DND-41 (cell line): ENCODE measurements at regions not wholly inside any gene's neighbourhood (a gene's known extent, or its start where the extent isn't known, plus 50 kb on each side); places are given as distances from the start of the nearest gene placed in this dataset.

Experiments used
- ATAC-seq: fragments of 200-7000 bp; cut with Tn5 transposase; 3 replicates; pipeline ENCODE4 v1.9.1; 2021; ENCODE audit warnings: low read depth; ENCODE audit not compliant: insufficient read depth
- DNase-seq: peaks from one replicate; pipeline ENCODE4 v3.0.0-alpha.2; 2020
- H2AFZ ChIP-seq: 2 replicates; pipeline ENCODE4 v1.6.0; 2012; ENCODE audit warnings: low read depth, low read length
- H3K27ac ChIP-seq: 2 replicates; pipeline ENCODE4 v1.5.1; 2012; ENCODE audit warnings: low read length, inconsistent platforms
- H3K27me3 ChIP-seq: fragments of 200-600 bp; sonication (generic); 2 replicates; pipeline ENCODE4 v1.6.0; 2012; ENCODE audit warnings: low read length, mild to moderate bottlenecking, inconsistent platforms; ENCODE audit not compliant: insufficient read depth, poor library complexity
- H3K36me3 ChIP-seq: 2 replicates; pipeline ENCODE4 v1.5.1; 2012; ENCODE audit warnings: low read length, inconsistent platforms; ENCODE audit not compliant: insufficient read depth
- H3K4me1 ChIP-seq: 2 replicates; pipeline ENCODE4 v1.5.1; 2012; ENCODE audit warnings: mild to moderate bottlenecking, low read length; ENCODE audit not compliant: insufficient read depth
- H3K4me2 ChIP-seq: 2 replicates; pipeline ENCODE4 v1.6.0; 2012; ENCODE audit warnings: mild to moderate bottlenecking, moderate library complexity, low read length, inconsistent platforms; ENCODE audit not compliant: insufficient read depth
- H3K4me3 ChIP-seq, 2 experiments: fragments of 200-600 bp in 1 of 2; shearing (Covaris generic) in 1 of 2; 2 replicates each; pipeline ENCODE4 v1.5.1; 2012 to 2016; ENCODE audit warnings: inconsistent platforms in 2 of 2, low read length in 2 of 2, mild to moderate bottlenecking in 2 of 2, low read depth in 1 of 2, moderate library complexity in 1 of 2
- H3K79me2 ChIP-seq: 2 replicates; pipeline ENCODE4 v1.6.0; 2012; ENCODE audit warnings: low read length, inconsistent platforms; ENCODE audit not compliant: insufficient read depth
- H3K9ac ChIP-seq: 2 replicates; pipeline ENCODE4 v1.6.0; 2012; ENCODE audit warnings: low read depth, mild to moderate bottlenecking, inconsistent platforms, low read length, moderate library complexity
- H3K9me3 ChIP-seq: 2 replicates; pipeline ENCODE4 v1.5.1; 2012; ENCODE audit warnings: low read length, moderate library complexity, mild to moderate bottlenecking, inconsistent platforms; ENCODE audit not compliant: insufficient read depth, severe bottlenecking
- H4K20me1 ChIP-seq: 2 replicates; pipeline ENCODE4 v1.6.0; 2012; ENCODE audit warnings: low read length; ENCODE audit not compliant: insufficient read depth
- EZH2 ChIP-seq: IDR thresholded peaks from 3 replicates; pipeline ENCODE4 v1.6.1; 2012; ENCODE audit warnings: borderline replicate concordance, low read depth, mild to moderate bottlenecking, moderate library complexity, low read length, inconsistent platforms; ENCODE audit not compliant: severe bottlenecking
- TF ChIP-seq, protein P1 (sequence below): IDR thresholded peaks from 2 replicates; pipeline ENCODE4 v1.5.1; 2012; ENCODE audit warnings: borderline replicate concordance, low read length, moderate library complexity, mild to moderate bottlenecking; ENCODE audit not compliant: poor library complexity, severe bottlenecking; ENCODE audit errors: extremely low read depth

DNA sequence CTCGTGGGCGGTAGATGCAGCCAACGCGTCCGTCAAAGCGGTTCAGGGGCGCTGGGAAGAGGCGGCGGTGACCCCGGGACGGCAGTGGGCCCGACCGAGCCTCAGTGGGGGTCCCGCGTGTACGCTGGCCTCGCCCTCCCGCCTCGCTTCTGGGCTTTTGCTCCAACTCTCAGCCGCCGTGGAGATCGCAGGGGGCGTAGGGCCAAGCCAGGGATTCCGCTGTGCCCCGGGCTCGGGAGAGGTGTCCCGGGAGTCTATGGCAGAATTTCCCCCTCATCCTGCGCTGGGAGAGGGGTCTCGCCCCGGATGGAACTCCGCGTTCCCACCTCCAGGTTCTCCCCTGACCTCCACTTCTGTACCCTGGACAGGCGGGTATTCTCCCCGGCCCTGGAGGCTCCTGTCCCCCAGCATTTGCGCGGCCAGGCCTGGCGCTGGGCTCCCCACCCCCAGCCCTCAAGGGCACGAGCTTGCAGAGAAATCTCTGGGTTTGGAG, 131.9 kb downstream of the MRPL36 start:
- H2AFZ ChIP-seq, result no peak overlapping the region
- no peak for ATAC-seq

DNA sequence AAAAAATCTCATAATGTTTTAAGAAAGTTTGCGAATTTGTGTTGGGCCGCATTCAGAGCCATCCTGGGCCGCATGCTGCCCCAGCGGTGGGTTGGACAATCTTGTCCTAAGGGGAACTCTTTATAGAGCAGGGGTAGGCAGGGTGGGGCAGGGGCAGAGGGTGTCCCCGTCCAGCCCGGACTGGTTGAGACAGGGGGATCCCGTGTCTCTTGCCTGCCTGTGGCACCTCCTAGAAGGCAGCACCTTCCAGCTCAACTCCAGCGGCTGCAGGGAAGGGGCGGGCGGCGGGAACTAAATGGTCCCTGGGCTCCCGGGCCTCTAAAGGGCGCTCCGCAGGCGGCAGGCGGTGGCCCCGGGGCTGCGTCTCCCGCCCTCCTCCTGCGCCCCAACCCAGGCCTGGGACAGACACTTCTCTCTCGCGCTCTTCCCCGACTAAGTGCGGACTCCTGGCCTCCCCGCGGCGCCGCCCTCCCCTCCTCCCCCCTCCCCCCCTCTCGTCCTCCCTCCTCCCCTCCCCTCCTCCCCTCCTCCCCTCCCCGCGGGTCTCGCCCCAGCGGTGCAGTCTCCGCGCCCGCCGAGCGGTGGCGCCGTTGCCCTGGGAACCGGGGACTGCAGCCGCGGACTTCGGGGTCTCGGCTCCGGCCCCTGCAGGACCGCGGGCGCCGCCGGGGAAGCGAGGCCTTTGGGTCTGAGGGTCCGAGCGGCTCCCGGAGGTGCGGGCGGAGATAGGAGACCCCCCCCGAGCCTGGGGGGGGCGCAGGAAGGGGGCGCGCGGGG, 132.6 kb downstream of the MRPL36 start:
- no peaks in the 10 kb centered on the region for H3K9me3 ChIP-seq
- no peaks in the 10 kb centered on the region for H3K79me2 ChIP-seq
- no peak for ATAC-seq
- no peak overlapping the region for H3K4me2 ChIP-seq
- TF ChIP-seq, protein P1, sequence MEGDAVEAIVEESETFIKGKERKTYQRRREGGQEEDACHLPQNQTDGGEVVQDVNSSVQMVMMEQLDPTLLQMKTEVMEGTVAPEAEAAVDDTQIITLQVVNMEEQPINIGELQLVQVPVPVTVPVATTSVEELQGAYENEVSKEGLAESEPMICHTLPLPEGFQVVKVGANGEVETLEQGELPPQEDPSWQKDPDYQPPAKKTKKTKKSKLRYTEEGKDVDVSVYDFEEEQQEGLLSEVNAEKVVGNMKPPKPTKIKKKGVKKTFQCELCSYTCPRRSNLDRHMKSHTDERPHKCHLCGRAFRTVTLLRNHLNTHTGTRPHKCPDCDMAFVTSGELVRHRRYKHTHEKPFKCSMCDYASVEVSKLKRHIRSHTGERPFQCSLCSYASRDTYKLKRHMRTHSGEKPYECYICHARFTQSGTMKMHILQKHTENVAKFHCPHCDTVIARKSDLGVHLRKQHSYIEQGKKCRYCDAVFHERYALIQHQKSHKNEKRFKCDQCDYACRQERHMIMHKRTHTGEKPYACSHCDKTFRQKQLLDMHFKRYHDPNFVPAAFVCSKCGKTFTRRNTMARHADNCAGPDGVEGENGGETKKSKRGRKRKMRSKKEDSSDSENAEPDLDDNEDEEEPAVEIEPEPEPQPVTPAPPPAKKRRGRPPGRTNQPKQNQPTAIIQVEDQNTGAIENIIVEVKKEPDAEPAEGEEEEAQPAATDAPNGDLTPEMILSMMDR, result no peak
- TF ChIP-seq EZH2, result no peak
- H2AFZ ChIP-seq, result no peak overlapping the region
- H3K27ac ChIP-seq, result no peak overlapping the region
- no peaks in the 10 kb centered on the region for H4K20me1 ChIP-seq
- H3K36me3 ChIP-seq, result no peaks in the 10 kb centered on the region
- H3K27me3 ChIP-seq, result no peaks in the 10 kb centered on the region
- H3K4me3 ChIP-seq, result no peak overlapping the region
- no peak overlapping the region for H3K9ac ChIP-seq
- no peaks in the 10 kb centered on the region for H3K4me1 ChIP-seq
- no peak for DNase-seq

More for the DNA sequence above, 131.9 kb downstream of the MRPL36 start:
- no peak overlapping the region for H3K4me2 ChIP-seq
- H3K9me3 ChIP-seq, result no peaks in the 10 kb centered on the region
- no peaks in the 10 kb centered on the region for H3K4me1 ChIP-seq
- no peak overlapping the region for H3K9ac ChIP-seq
- H3K79me2 ChIP-seq, result no peaks in the 10 kb centered on the region
- no peak for DNase-seq
- H3K27ac ChIP-seq, result no peak overlapping the region
- TF ChIP-seq EZH2, result no peak
- TF ChIP-seq, protein P1, result no peak
- H3K4me3 ChIP-seq, result no peak overlapping the region
- H4K20me1 ChIP-seq, result no peaks in the 10 kb centered on the region
- H3K36me3 ChIP-seq, result no peaks in the 10 kb centered on the region
- peaks cover 4% of the 10 kb centered on the region for H3K27me3 ChIP-seq

DNA sequence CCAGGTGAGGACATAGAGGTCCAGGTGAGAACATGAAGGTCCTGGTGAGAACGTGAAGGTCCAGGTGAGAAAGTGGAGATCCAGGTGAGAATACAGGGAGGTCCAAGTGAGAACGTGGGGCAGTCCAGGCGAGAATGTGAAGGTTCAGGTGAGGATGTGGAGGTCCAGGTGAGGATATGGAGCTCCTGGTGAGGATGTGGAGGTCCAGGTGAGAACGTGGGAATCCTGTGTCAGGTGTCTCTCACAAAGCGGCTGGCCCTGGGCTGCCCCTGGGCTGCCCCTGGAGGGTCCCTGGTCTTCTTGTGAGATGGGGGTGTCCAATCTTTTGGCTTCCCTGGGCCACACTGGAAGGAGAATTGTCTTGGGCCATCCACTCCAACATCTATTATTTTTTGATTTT, 133.4 kb downstream of the MRPL36 start:
- H3K27me3 ChIP-seq, result no peaks in the 10 kb centered on the region
- H3K9ac ChIP-seq, result no peak overlapping the region
- no peak for TF ChIP-seq EZH2
- TF ChIP-seq, protein P1, result no peak
- H2AFZ ChIP-seq, result no peak overlapping the region
- H3K4me2 ChIP-seq, result no peak overlapping the region
- no peaks in the 10 kb centered on the region for H4K20me1 ChIP-seq
- H3K27ac ChIP-seq, result no peak overlapping the region
- H3K79me2 ChIP-seq, result no peaks in the 10 kb centered on the region
- no peaks in the 10 kb centered on the region for H3K36me3 ChIP-seq
- H3K4me3 ChIP-seq, result no peak overlapping the region
- H3K4me1 ChIP-seq, result no peaks in the 10 kb centered on the region
- no peak for ATAC-seq
- DNase-seq, result no peak
- H3K9me3 ChIP-seq, result no peaks in the 10 kb centered on the region
